Neural progenitor cell (in vitro differentiated cells): ENCODE measurements at regions not wholly inside any gene's neighbourhood (a gene's known extent, or its start where the extent isn't known, plus 50 kb on each side); places are given as distances from the start of the nearest gene placed in this dataset.

Source experiments
- DNase-seq: peaks from one replicate; pipeline ENCODE4 v3.0.0-alpha.2; 2016; ENCODE audit warnings: low spot score
- H2AFZ ChIP-seq: fragments of 200-600 bp; sonication (generic); replicated peaks from 2 replicates; pipeline ENCODE4 v1.6.1; 2016; ENCODE audit warnings: antibody characterized with exemption
- H3F3A ChIP-seq: fragments of 200-600 bp; sonication (generic); 2 replicates; pipeline ENCODE4 v1.6.1; 2016; ENCODE audit warnings: antibody characterized with exemption, low read depth
- H3K27ac ChIP-seq: fragments of 200-600 bp; sonication (generic); 2 replicates; pipeline ENCODE4 v1.5.1; 2016; ENCODE audit warnings: mild to moderate bottlenecking
- H3K27me3 ChIP-seq: fragments of 200-600 bp; sonication (generic); 2 replicates; pipeline ENCODE4 v1.6.1; 2016; ENCODE audit warnings: mild to moderate bottlenecking, moderate library complexity
- H3K36me3 ChIP-seq: fragments of 200-600 bp; sonication (generic); 2 replicates; pipeline ENCODE4 v1.5.1; 2016
- H3K4me1 ChIP-seq: fragments of 200-600 bp; sonication (generic); 2 replicates; pipeline ENCODE4 v1.6.1; 2016; ENCODE audit warnings: mixed run types
- H3K4me2 ChIP-seq: fragments of 200-600 bp; sonication (generic); 2 replicates; pipeline ENCODE4 v1.6.1; 2016
- H3K4me3 ChIP-seq: fragments of 200-600 bp; sonication (generic); 2 replicates; pipeline ENCODE4 v1.5.1; 2016
- H3K79me2 ChIP-seq: fragments of 200-600 bp; sonication (generic); 2 replicates; pipeline ENCODE4 v1.6.1; 2016; ENCODE audit warnings: low read depth
- H3K9ac ChIP-seq: fragments of 200-600 bp; sonication (generic); 2 replicates; pipeline ENCODE4 v1.6.1; 2016
- H3K9me3 ChIP-seq: fragments of 200-600 bp; sonication (generic); 2 replicates; pipeline ENCODE4 v1.5.1; 2016; ENCODE audit warnings: low read depth
- H4K20me1 ChIP-seq: fragments of 200-600 bp; sonication (generic); 2 replicates; pipeline ENCODE4 v1.6.1; 2016; ENCODE audit warnings: low read depth
- H3K27ac Mint-ChIP-seq: 3 replicates; pipeline ENCODE4 v1.8.0; 2021; ENCODE audit warnings: mixed read lengths
- H3K27me3 Mint-ChIP-seq: 2 replicates; pipeline ENCODE4 v1.8.0; 2022; ENCODE audit warnings: low read depth, mild to moderate bottlenecking, inconsistent platforms, moderate library complexity, mixed read lengths; ENCODE audit not compliant: insufficient read depth
- H3K36me3 Mint-ChIP-seq: 3 replicates; pipeline ENCODE4 v1.8.0; 2021; ENCODE audit warnings: mixed read lengths
- H3K4me1 Mint-ChIP-seq: 3 replicates; pipeline ENCODE4 v1.8.0; 2021; ENCODE audit warnings: mixed read lengths
- H3K4me3 Mint-ChIP-seq: 3 replicates; pipeline ENCODE4 v1.8.0; 2021; ENCODE audit warnings: mild to moderate bottlenecking, moderate library complexity, mixed read lengths
- H3K9me3 Mint-ChIP-seq: 3 replicates; pipeline ENCODE4 v1.8.0; 2020; ENCODE audit warnings: mixed read lengths
- CTCF ChIP-seq: fragments of 200-600 bp; sonication (generic); IDR thresholded peaks from 2 replicates; pipeline ENCODE4 v1.5.1; 2017; ENCODE audit warnings: antibody characterized with exemption, mild to moderate bottlenecking
- EZH2 ChIP-seq: fragments of 200-600 bp; sonication (generic); IDR thresholded peaks from 2 replicates; pipeline ENCODE4 v1.6.1; 2017; ENCODE audit warnings: antibody characterized with exemption, mild to moderate bottlenecking, moderate library complexity
- EZH2phosphoT487 ChIP-seq: fragments of 200-600 bp; sonication (generic); IDR thresholded peaks from 2 replicates; pipeline ENCODE4 v1.6.1; 2017; ENCODE audit warnings: antibody characterized with exemption

GRCh38 chr20:7606941-7607340 lies 333.3 kb downstream of the HAO1 start:
- Histone ChIP-seq H3F3A (peaks cover 2% of the 10 kb centered on the region), H3K4me3 (no peak overlapping the region), H3K9ac (no peak overlapping the region), H4K20me1 (no peaks in the 10 kb centered on the region), H3K27me3 (no peaks in the 10 kb centered on the region), H2AFZ (no peak overlapping the region), H3K36me3 (no peaks in the 10 kb centered on the region), H3K79me2 (no peaks in the 10 kb centered on the region), H3K4me1 (peaks cover 11% of the 10 kb centered on the region), H3K9me3 (no peaks in the 10 kb centered on the region), H3K27ac (no peak overlapping the region), H3K4me2 (no peak overlapping the region)
- no peaks in the 10 kb centered on the region for H3K36me3 Mint-ChIP-seq
- H3K4me1 Mint-ChIP-seq = no peaks in the 10 kb centered on the region
- H3K27me3 Mint-ChIP-seq = no peaks in the 10 kb centered on the region
- no peak for TF ChIP-seq EZH2
- no peak for TF ChIP-seq EZH2phosphoT487
- no peak overlapping the region for H3K4me3 Mint-ChIP-seq
- no peak for DNase-seq
- no peak overlapping the region for H3K27ac Mint-ChIP-seq
- no peaks in the 10 kb centered on the region for H3K9me3 Mint-ChIP-seq

- Histone ChIP-seq H3K4me3 (no peak overlapping the region), H3K27me3 (no peaks in the 10 kb centered on the region), H3K79me2 (no peaks in the 10 kb centered on the region), H3K27ac (no peak overlapping the region), H4K20me1 (no peaks in the 10 kb centered on the region), H3K4me1 (no peaks in the 10 kb centered on the region), H3K4me2 (no peak overlapping the region), H2AFZ (no peak overlapping the region), H3K36me3 (no peaks in the 10 kb centered on the region), H3K9ac (no peak overlapping the region), H3F3A (no peaks in the 10 kb centered on the region), H3K9me3 (no peaks in the 10 kb centered on the region)
- Mint-ChIP-seq H3K27ac (no peak overlapping the region), H3K4me3 (no peak overlapping the region), H3K4me1 (no peaks in the 10 kb centered on the region), H3K27me3 (no peaks in the 10 kb centered on the region), H3K9me3 (no peaks in the 10 kb centered on the region), H3K36me3 (no peaks in the 10 kb centered on the region)
- TF ChIP-seq EZH2phosphoT487 = no peak
- DNase-seq = peak; percentile 37
Measured at GRCh38 chr20:7608250-7608649, 332.0 kb downstream of the HAO1 start.

GRCh38 chr20:7609251-7609650 lies 331.0 kb downstream of the HAO1 start:
- no peaks in the 10 kb centered on the region for H3K4me1 Mint-ChIP-seq
- no peaks in the 10 kb centered on the region for H3K79me2 ChIP-seq
- H3K27ac Mint-ChIP-seq = no peak overlapping the region
- no peaks in the 10 kb centered on the region for H3K27me3 Mint-ChIP-seq
- no peaks in the 10 kb centered on the region for H4K20me1 ChIP-seq
- H3K4me1 ChIP-seq = no peaks in the 10 kb centered on the region
- H2AFZ ChIP-seq = no peak overlapping the region
- H3K9me3 Mint-ChIP-seq = no peaks in the 10 kb centered on the region
- no peak overlapping the region for H3K4me2 ChIP-seq
- H3K4me3 Mint-ChIP-seq = no peak overlapping the region
- no peaks in the 10 kb centered on the region for H3K36me3 ChIP-seq
- no peak for TF ChIP-seq EZH2phosphoT487
- TF ChIP-seq EZH2 = no peak
- TF ChIP-seq CTCF = no peak
- H3F3A ChIP-seq = no peaks in the 10 kb centered on the region
- H3K27me3 ChIP-seq = no peaks in the 10 kb centered on the region
- no peak for DNase-seq
- H3K27ac ChIP-seq = no peak overlapping the region
- no peaks in the 10 kb centered on the region for H3K36me3 Mint-ChIP-seq
- no peak overlapping the region for H3K4me3 ChIP-seq
- H3K9ac ChIP-seq = no peak overlapping the region
- H3K9me3 ChIP-seq = no peaks in the 10 kb centered on the region

- Mint-ChIP-seq H3K36me3 (no peaks in the 10 kb centered on the region), H3K27ac (no peak overlapping the region), H3K4me1 (no peaks in the 10 kb centered on the region), H3K27me3 (no peaks in the 10 kb centered on the region), H3K9me3 (no peaks in the 10 kb centered on the region), H3K4me3 (no peak overlapping the region)
- no peak for TF ChIP-seq EZH2
- TF ChIP-seq CTCF = no peak
- TF ChIP-seq EZH2phosphoT487 = no peak
- no peaks in the 10 kb centered on the region for H3F3A ChIP-seq
- H4K20me1 ChIP-seq = no peaks in the 10 kb centered on the region
- H2AFZ ChIP-seq = no peak overlapping the region
- no peaks in the 10 kb centered on the region for H3K79me2 ChIP-seq
- no peak overlapping the region for H3K9ac ChIP-seq
- no peak overlapping the region for H3K4me3 ChIP-seq
- H3K27ac ChIP-seq = no peak overlapping the region
- DNase-seq = no peak
- no peaks in the 10 kb centered on the region for H3K4me1 ChIP-seq
- no peaks in the 10 kb centered on the region for H3K9me3 ChIP-seq
- H3K4me2 ChIP-seq = no peak overlapping the region
- no peaks in the 10 kb centered on the region for H3K27me3 ChIP-seq
- no peaks in the 10 kb centered on the region for H3K36me3 ChIP-seq
Measured at GRCh38 chr20:7610681-7611080, 329.6 kb downstream of the HAO1 start.
